HepG2 (cell line): ENCODE measurements at regions not wholly inside any gene's neighbourhood (a gene's known extent, or its start where the extent isn't known, plus 50 kb on each side); places are given as distances from the start of the nearest gene placed in this dataset.

ENCODE experiments used
- ATAC-seq: fragments of 200-7000 bp; cut with Tn5 transposase; 3 replicates; pipeline ENCODE4 v1.9.1; 2020; ENCODE audit warnings: mild to moderate bottlenecking, moderate library complexity
- BruUV-seq: library from RNA; stranded (reverse); fragments of 400-500 nt; replicated peaks from 2 replicates; lab custom pipeline; 2021; lab: Mats Ljungman, UMichigan
- CTCF ChIA-PET: fragments of 300-600 bp; formaldehyde crosslinking; extraction: SDS; loops from one replicate; lab custom pipeline; 2021; ENCODE audit warnings: low total read pairs, inconsistent platforms, low intra/inter-chr PET ratio; lab: Yijun Ruan, JAX
- POLR2A ChIA-PET: fragments of 350-600 bp; sonication (Branson Sonifier 250); formaldehyde crosslinking; loops from one replicate; lab custom pipeline; 2020; ENCODE audit warnings: antibody characterized with exemption, inconsistent platforms; lab: Yijun Ruan, JAX
- DNase-seq: peaks from one replicate; pipeline ENCODE4 v3.0.0-alpha.2; 2015; ENCODE audit warnings: low spot score
- FAIRE-seq: peaks from 3 replicates; lab custom pipeline; 2011; peaks lifted over from hg19 to GRCh38; lab: Jason Lieb, UNC
- H2AFZ ChIP-seq: one replicate; pipeline ENCODE4 v1.6.1; 2011; ENCODE audit warnings: low read length, inconsistent platforms
- H3K27ac ChIP-seq: fragments of 300-600 bp; 3 replicates; pipeline ENCODE4 v1.8.0; 2011; ENCODE audit warnings: mixed run types, mild to moderate bottlenecking, mixed read lengths, low read length, inconsistent platforms; ENCODE audit not compliant: insufficient read depth; ENCODE audit errors: extremely low read length
- H3K27me3 ChIP-seq, 2 experiments: fragments of 200-600 bp in 1 of 2; 2 replicates in 1 of 2; 3 replicates in 1 of 2; pipeline versions ENCODE4 v1.6.0 to v1.8.0; 2011; ENCODE audit warnings: low read length in 2 of 2, mild to moderate bottlenecking in 2 of 2, moderate library complexity in 2 of 2, inconsistent platforms in 1 of 2; ENCODE audit not compliant: insufficient read depth in 2 of 2, control insufficient read depth in 1 of 2
- H3K36me3 ChIP-seq, 2 experiments: fragments of 200-600 bp in 1 of 2; replicated peaks in 1 of 2; 2 replicates in 1 of 2; 3 replicates in 1 of 2; pipeline versions ENCODE4 v1.5.1 to v1.8.0; 2011; ENCODE audit warnings: low read length in 2 of 2, inconsistent platforms in 1 of 2; ENCODE audit not compliant: insufficient read depth in 2 of 2, control insufficient read depth in 1 of 2
- H3K4me1 ChIP-seq: 2 replicates; pipeline ENCODE4 v1.5.1; 2012; ENCODE audit warnings: low read length, inconsistent platforms; ENCODE audit not compliant: insufficient read depth
- H3K4me2 ChIP-seq: 2 replicates; pipeline ENCODE4 v1.6.0; 2011; ENCODE audit warnings: low read depth, low read length, inconsistent platforms
- H3K4me3 ChIP-seq, 3 experiments: fragments of 200-600 bp in 1 of 3; sonication (generic), shearing (Covaris generic) in 1 of 3; replicated peaks in 1 of 3; 2 replicates each; pipeline ENCODE4 v1.5.1; 2011 to 2016; ENCODE audit warnings: low read length in 3 of 3, inconsistent platforms in 2 of 3, low read depth in 2 of 3, mild to moderate bottlenecking in 2 of 3, control low read depth in 1 of 3, mixed read lengths in 1 of 3; ENCODE audit not compliant: insufficient read depth in 1 of 3
- H3K79me2 ChIP-seq: one replicate; pipeline ENCODE4 v1.6.1; 2011; ENCODE audit warnings: low read length, inconsistent platforms; ENCODE audit not compliant: insufficient read depth
- H3K9ac ChIP-seq: 2 replicates; pipeline ENCODE4 v1.6.0; 2011; ENCODE audit warnings: mild to moderate bottlenecking, low read depth, low read length, inconsistent platforms; ENCODE audit not compliant: insufficient read depth
- H3K9me3 ChIP-seq: 2 replicates; pipeline ENCODE4 v1.5.1; 2012; ENCODE audit warnings: mild to moderate bottlenecking, low read length
- H4K20me1 ChIP-seq: 2 replicates; pipeline ENCODE4 v1.6.0; 2011; ENCODE audit warnings: inconsistent platforms, mild to moderate bottlenecking, low read length, moderate library complexity; ENCODE audit not compliant: insufficient read depth
- ETV6 ChIP-seq: sonication (generic); formaldehyde crosslinking; conservative IDR thresholded peaks from 2 replicates; pipeline ENCODE4 v1.4.0; 2020; ENCODE audit warnings: missing genetic modification reagents
- EZH2 ChIP-seq: conservative IDR thresholded peaks from 2 replicates; pipeline ENCODE4 v1.6.1; 2012; ENCODE audit warnings: mild to moderate bottlenecking, low read depth, low read length, moderate library complexity
- MAFK ChIP-seq, 2 experiments: IDR thresholded peaks in 1 of 2; conservative IDR thresholded peaks in 1 of 2; 2 replicates each; pipeline ENCODE4 v1.6.1; 2011; ENCODE audit warnings: improper control_type of control experiment in 2 of 2, low read length in 2 of 2
- MBNL3 ChIP-seq: fragments of 250-450 bp; sonication (Bioruptor Pico); conservative IDR thresholded peaks from 2 replicates; pipeline ENCODE4 v1.8.0; 2022; ENCODE audit warnings: mild to moderate bottlenecking, inconsistent platforms
- MLX ChIP-seq: IDR thresholded peaks from 2 replicates; pipeline ENCODE4 v1.6.1; 2016
- NFE2L1 ChIP-seq: sonication (generic); formaldehyde crosslinking; IDR thresholded peaks from 2 replicates; pipeline ENCODE4 v1.4.0; 2020; ENCODE audit warnings: missing genetic modification reagents, mild to moderate bottlenecking, borderline replicate concordance
- RFX5 ChIP-seq: IDR thresholded peaks from 2 replicates; pipeline ENCODE4 v1.6.1; 2011; ENCODE audit warnings: low read depth, low read length, improper control_type of control experiment
- SETDB1 ChIP-seq: sonication (generic); formaldehyde crosslinking; IDR thresholded peaks from 2 replicates; pipeline ENCODE4 v1.5.1; 2020; ENCODE audit warnings: missing genetic modification reagents, mild to moderate bottlenecking, borderline replicate concordance
- TCF7 ChIP-seq: sonication (generic); IDR thresholded peaks from 2 replicates; pipeline ENCODE4 v1.6.1; 2016; ENCODE audit warnings: antibody characterized with exemption, low read depth
- XRCC5 ChIP-seq: fragments of 200-400 bp; formaldehyde crosslinking; optimal IDR thresholded peaks from 2 replicates; pipeline ENCODE3; 2017; ENCODE audit warnings: mild to moderate bottlenecking, low read length
- ZEB1 ChIP-seq: IDR thresholded peaks from 2 replicates; pipeline ENCODE4 v1.6.1; 2012; ENCODE audit warnings: mild to moderate bottlenecking, low read depth, inconsistent platforms; ENCODE audit not compliant: insufficient replicate concordance
- ZKSCAN5 ChIP-seq: sonication (generic); formaldehyde crosslinking; IDR thresholded peaks from 2 replicates; pipeline ENCODE4 v1.5.1; 2020; ENCODE audit warnings: mild to moderate bottlenecking, missing genetic modification reagents
- ZNF234 ChIP-seq: sonication (generic); formaldehyde crosslinking; conservative IDR thresholded peaks from 2 replicates; pipeline ENCODE4 v1.5.1; 2020; ENCODE audit warnings: mild to moderate bottlenecking, missing genetic modification reagents
- ZNF441 ChIP-seq: sonication (generic); formaldehyde crosslinking; IDR thresholded peaks from 2 replicates; pipeline ENCODE4 v1.7.0; 2021; ENCODE audit warnings: missing genetic modification reagents, borderline replicate concordance
- ZNF704 ChIP-seq: sonication (generic); formaldehyde crosslinking; IDR thresholded peaks from 2 replicates; pipeline ENCODE4 v1.8.1; 2023; ENCODE audit warnings: mild to moderate bottlenecking, inconsistent platforms, moderate library complexity, missing genetic modification reagents, borderline replicate concordance
- ZNF782 ChIP-seq: sonication (generic); formaldehyde crosslinking; IDR thresholded peaks from 2 replicates; pipeline ENCODE4 v1.4.0; 2020; ENCODE audit warnings: missing genetic modification reagents, mild to moderate bottlenecking, borderline replicate concordance
- WGBS: methylation state at CpG from one replicate; pipeline ENCODE4 v1.1.6; 2017; ENCODE audit warnings: low lambda C conversion rate; 5-methylcytosine and 5-hydroxymethylcytosine counted together
- in situ Hi-C: cut with HindIII; loops from 2 replicates; pipeline ENCODE4 v1.10.0; 2017; ENCODE audit warnings: low pct_unique_long_range_greater_than_20kb; ENCODE audit not compliant: extremely low pct_ligation_motif_present
- intact Hi-C: fragments of 100-400 bp; cut with micrococcal nuclease; formaldehyde crosslinking; loops from one replicate; pipeline ENCODE4 v1.10.0; 2022; ENCODE audit not compliant: unreplicated experiment
- TF ChIP-seq, protein P1 (sequence below): sonication (generic); formaldehyde crosslinking; IDR thresholded peaks from 2 replicates; pipeline ENCODE4 v1.8.0; 2022; ENCODE audit warnings: mild to moderate bottlenecking, missing genetic modification reagents; ENCODE audit not compliant: insufficient replicate concordance
- TF ChIP-seq, protein P2 (sequence below): sonication (generic); formaldehyde crosslinking; IDR thresholded peaks from 2 replicates; pipeline ENCODE4 v1.5.1; 2020; ENCODE audit warnings: missing genetic modification reagents, mild to moderate bottlenecking, borderline replicate concordance
- TF ChIP-seq, protein P3 (sequence below): sonication (generic); formaldehyde crosslinking; IDR thresholded peaks from 2 replicates; pipeline ENCODE4 v1.4.0; 2020; ENCODE audit warnings: missing genetic modification reagents

DNA sequence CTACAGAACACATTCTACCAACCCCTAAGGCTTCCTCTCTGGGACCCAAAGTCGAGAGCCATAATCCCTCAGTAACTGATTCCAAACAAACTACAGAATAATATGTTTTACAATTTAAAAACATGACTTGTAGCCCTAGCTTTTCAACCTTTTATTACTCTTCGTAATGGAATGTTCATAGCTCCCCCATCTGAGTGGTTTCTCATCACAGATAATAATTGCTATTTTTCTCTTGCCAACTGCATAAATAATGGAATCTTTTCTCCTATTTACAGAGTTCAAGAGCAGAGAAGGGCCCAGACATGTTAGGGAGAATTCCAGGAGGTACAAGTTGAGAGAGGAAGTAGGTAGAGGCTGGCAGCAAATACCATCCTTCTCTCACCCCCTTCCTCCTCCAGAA lies 59.9 kb upstream of the CERS6 start (continued):
- TF ChIP-seq ZNF704 (no peak), ZNF441 (CRISPR knock-in tag) (no peak), MLX (CRISPR knock-in tag) (no peak)
- TF ChIP-seq, protein P1, sequence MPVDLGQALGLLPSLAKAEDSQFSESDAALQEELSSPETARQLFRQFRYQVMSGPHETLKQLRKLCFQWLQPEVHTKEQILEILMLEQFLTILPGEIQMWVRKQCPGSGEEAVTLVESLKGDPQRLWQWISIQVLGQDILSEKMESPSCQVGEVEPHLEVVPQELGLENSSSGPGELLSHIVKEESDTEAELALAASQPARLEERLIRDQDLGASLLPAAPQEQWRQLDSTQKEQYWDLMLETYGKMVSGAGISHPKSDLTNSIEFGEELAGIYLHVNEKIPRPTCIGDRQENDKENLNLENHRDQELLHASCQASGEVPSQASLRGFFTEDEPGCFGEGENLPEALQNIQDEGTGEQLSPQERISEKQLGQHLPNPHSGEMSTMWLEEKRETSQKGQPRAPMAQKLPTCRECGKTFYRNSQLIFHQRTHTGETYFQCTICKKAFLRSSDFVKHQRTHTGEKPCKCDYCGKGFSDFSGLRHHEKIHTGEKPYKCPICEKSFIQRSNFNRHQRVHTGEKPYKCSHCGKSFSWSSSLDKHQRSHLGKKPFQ (CRISPR knock-in tag): no peak

DNA sequence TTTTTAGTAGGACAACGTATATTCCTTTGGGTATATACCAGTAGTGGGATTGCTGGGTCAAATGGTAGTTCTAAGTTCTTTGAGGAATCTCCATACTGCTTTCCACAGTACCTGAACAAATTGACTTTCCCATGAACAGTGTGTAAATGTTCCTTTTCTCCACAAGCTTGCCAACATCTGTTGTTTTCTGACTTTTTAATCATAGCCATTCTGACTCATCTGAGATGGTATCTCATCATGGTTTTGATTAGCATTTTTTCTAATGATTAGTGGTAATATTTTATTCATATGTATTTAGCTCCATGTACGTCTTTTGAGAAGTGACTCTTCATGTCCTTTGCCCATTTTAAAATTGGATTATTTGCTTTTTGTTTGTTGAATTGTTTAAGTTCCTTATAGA lies 58.4 kb upstream of the CERS6 start:
- in situ Hi-C loops: no loop called here
- Histone ChIP-seq H3K79me2 (no peaks in the 10 kb centered on the region), H3K4me2 (no peak overlapping the region), H3K9ac (no peak overlapping the region), H3K9me3 (no peaks in the 10 kb centered on the region), H3K36me3 (no peaks in the 10 kb centered on the region), H3K4me3 (no peak overlapping the region), H2AFZ (no peak overlapping the region), H3K27ac (no peak overlapping the region), H3K27me3 (0 out of 5 replicates have a peak, but pooled peaks cover 0 to 2% of the 10 kb centered on the region in 2 experiments), H4K20me1 (no peaks in the 10 kb centered on the region), H3K4me1 (no peaks in the 10 kb centered on the region)
- DNase-seq (no peak), ATAC-seq (no peak), FAIRE-seq (no peak)
- ChIA-PET POLR2A (no interaction called here), CTCF (no interaction called here)
- intact Hi-C loops: no loop called here
- BruUV-seq: no TSS peak
- 5% methylated on average over 2 of the region's 2 CpGs for WGBS
- TF ChIP-seq ZNF234 (CRISPR knock-in tag) (no peak), XRCC5 (no peak), RFX5 (no peak), ZNF782 (CRISPR knock-in tag) (no peak), ETV6 (CRISPR knock-in tag) (no peak), NFE2L1 (CRISPR knock-in tag) (no peak), ZKSCAN5 (CRISPR knock-in tag) (no peak), MBNL3 (CRISPR knock-in tag) (no peak), ZEB1 (no peak), EZH2 (no peak), TCF7 (no peak), SETDB1 (no peak), MAFK (conservative IDR thresholded peaks at IDR 0.05 in 1 of 2, IDR thresholded peaks at IDR 0.05 in 1 of 2; ENCODE audit: low read length in 2 of 2) (no peak)
- TF ChIP-seq, protein P2, sequence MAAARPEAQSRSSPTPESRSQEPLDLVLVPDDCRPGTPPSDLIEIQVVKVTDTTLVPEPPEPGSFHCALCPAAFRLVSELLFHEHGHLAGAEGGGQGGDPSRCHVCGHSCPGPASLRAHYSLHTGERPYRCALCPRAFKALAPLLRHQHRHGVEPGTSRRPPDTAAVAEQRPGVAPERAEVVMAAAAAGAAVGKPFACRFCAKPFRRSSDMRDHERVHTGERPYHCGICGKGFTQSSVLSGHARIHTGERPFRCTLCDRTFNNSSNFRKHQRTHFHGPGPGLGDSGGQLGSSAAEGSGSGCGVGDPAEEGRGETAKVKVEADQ (CRISPR knock-in tag): no peak
- TF ChIP-seq, protein P3, sequence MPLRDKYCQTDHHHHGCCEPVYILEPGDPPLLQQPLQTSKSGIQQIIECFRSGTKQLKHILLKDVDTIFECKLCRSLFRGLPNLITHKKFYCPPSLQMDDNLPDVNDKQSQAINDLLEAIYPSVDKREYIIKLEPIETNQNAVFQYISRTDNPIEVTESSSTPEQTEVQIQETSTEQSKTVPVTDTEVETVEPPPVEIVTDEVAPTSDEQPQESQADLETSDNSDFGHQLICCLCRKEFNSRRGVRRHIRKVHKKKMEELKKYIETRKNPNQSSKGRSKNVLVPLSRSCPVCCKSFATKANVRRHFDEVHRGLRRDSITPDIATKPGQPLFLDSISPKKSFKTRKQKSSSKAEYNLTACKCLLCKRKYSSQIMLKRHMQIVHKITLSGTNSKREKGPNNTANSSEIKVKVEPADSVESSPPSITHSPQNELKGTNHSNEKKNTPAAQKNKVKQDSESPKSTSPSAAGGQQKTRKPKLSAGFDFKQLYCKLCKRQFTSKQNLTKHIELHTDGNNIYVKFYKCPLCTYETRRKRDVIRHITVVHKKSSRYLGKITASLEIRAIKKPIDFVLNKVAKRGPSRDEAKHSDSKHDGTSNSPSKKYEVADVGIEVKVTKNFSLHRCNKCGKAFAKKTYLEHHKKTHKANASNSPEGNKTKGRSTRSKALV (CRISPR knock-in tag): no peak
